ENCODE measurements at regions not wholly inside any gene's neighbourhood (a gene's known extent, or its start where the extent isn't known, plus 50 kb on each side); places are given as distances from the start of the nearest gene placed in this dataset.

DNA sequence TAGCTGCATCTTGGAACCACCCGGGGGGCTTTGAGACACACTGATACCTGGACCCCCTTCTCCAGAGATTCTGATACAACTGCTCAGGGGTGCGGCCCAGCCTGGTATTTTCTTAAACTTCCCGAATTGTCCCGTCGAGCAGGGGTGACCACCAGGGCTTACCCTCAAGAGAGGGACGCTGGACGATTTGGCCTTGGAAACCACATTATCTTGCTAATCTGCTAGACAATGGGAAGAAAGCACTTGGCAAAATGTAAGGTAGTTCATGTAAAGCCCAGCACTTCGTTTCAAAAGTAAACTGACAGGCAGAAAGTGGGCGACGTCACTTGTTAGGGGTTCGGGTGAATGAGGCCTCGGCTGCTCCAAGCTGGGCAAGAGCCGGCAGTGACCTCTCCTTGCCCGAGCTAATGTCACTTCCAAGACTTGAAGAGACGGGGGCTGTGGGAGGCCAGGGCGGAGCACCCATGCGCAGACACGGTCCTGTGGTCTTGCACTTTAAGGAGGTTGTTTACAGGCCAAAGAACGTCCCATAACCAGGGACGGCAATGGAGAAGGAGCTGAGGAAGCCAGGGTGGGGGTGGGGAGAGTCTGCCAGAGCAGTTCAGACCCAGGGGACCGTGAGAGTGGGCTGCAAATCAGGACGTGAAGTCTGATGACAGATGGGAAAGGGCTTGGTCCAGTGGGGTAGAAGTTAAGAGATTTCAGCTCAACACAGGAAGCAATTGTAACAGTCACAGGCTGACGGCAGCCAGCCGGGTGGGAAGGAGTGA, 152.7 kb upstream of the GSE1 start:
- TF ChIP-seq POLR2A (IDR thresholded peaks at IDR 0.05; ENCODE audit: low read depth, low read length) = no peak
- TF ChIP-seq TAF1 (IDR thresholded peaks at IDR 0.05; ENCODE audit: low read depth, low read length) = no peak

Data from GM12891 (cell line).